ENCODE measurements at regions not wholly inside any gene's neighbourhood (a gene's known extent, or its start where the extent isn't known, plus 50 kb on each side); places are given as distances from the start of the nearest gene placed in this dataset.
A peak's percentile ranks its signal among the peaks of the same experiment; 100 is the strongest.

- TF ChIP-seq CTCF (IDR thresholded peaks at IDR 0.05) = no peak
- H3K27ac ChIP-seq = no peak overlapping the region
- DNase-seq (ENCODE audit: low spot score) = no peak
- no peak overlapping the region for H3K4me3 ChIP-seq
Observed at GRCh38 chr3:22962244-22962643, 240.9 kb upstream of the UBE2E2 start.

GRCh38 chr3:22966349-22966748 lies 236.8 kb upstream of the UBE2E2 start:
- no peak overlapping the region for H3K27ac ChIP-seq
- TF ChIP-seq CTCF (IDR thresholded peaks at IDR 0.05) = no peak
- DNase-seq (ENCODE audit: low spot score) = no peak

GRCh38 chr3:22969276-22969675 lies 233.9 kb upstream of the UBE2E2 start:
- Histone ChIP-seq H3K27ac (no peak overlapping the region), H3K4me3 (no peak overlapping the region)
- TF ChIP-seq CTCF (IDR thresholded peaks at IDR 0.05) = no peak
- no peak for DNase-seq (ENCODE audit: low spot score)

More at GRCh38 chr3:22966349-22966748, 236.8 kb upstream of the UBE2E2 start:
- no peak overlapping the region for H3K4me3 ChIP-seq

- H3K27ac ChIP-seq = no peak overlapping the region
- DNase-seq (ENCODE audit: low spot score) = no peak
- TF ChIP-seq CTCF (IDR thresholded peaks at IDR 0.05) = no peak
- no peak overlapping the region for H3K4me3 ChIP-seq
Observed at GRCh38 chr3:22971497-22971896, 231.6 kb upstream of the UBE2E2 start.

GRCh38 chr3:22977042-22977441 lies 226.1 kb upstream of the UBE2E2 start:
- no peak overlapping the region for H3K4me3 ChIP-seq
- no peak for DNase-seq (ENCODE audit: low spot score)
- no peak overlapping the region for H3K27ac ChIP-seq
- TF ChIP-seq CTCF (IDR thresholded peaks at IDR 0.05) = no peak

GRCh38 chr3:22977650-22978289 lies 225.4 kb upstream of the UBE2E2 start:
- TF ChIP-seq CTCF (IDR thresholded peaks at IDR 0.05) = no peak
- Histone ChIP-seq H3K4me3 (peak overlapping the region; percentile 1), H3K27ac (no peak overlapping the region)
- DNase-seq (ENCODE audit: low spot score) = no peak

GRCh38 chr3:22979581-22979980 lies 223.5 kb upstream of the UBE2E2 start:
- DNase-seq (ENCODE audit: low spot score) = no peak
- H3K4me3 ChIP-seq = no peak overlapping the region
- TF ChIP-seq CTCF (IDR thresholded peaks at IDR 0.05) = no peak
- H3K27ac ChIP-seq = no peak overlapping the region
